ENCODE measurements at regions not wholly inside any gene's neighbourhood (a gene's known extent, or its start where the extent isn't known, plus 50 kb on each side); places are given as distances from the start of the nearest gene placed in this dataset.

- no peak for DNase-seq (ENCODE audit: low read depth)
Measured at GRCh38 chr2:128401680-128402079, 83.0 kb upstream of the HS6ST1 start.

- no peak for DNase-seq (ENCODE audit: low read depth)
Measured at GRCh38 chr2:128402911-128403670, 84.4 kb upstream of the HS6ST1 start.

GRCh38 chr2:128403814-128404708 is 85.4 kb upstream of the HS6ST1 start:
- no peak for DNase-seq (ENCODE audit: low read depth)

- DNase-seq (ENCODE audit: low read depth), result no peak
Measured at GRCh38 chr2:128404709-128405466, 86.2 kb upstream of the HS6ST1 start.

- no peak for DNase-seq (ENCODE audit: low read depth)
Measured at GRCh38 chr2:128405467-128405900, 86.8 kb upstream of the HS6ST1 start.

GRCh38 chr2:128405981-128406613 is 87.4 kb upstream of the HS6ST1 start:
- no peak for DNase-seq (ENCODE audit: low read depth)

GRCh38 chr2:128406736-128407554 is 88.3 kb upstream of the HS6ST1 start:
- no peak for DNase-seq (ENCODE audit: low read depth)

- no peak for DNase-seq (ENCODE audit: low read depth)
Measured at GRCh38 chr2:128408349-128409305, 90.0 kb upstream of the HS6ST1 start.

GRCh38 chr2:128409326-128410034 is 90.8 kb upstream of the HS6ST1 start:
- no peak for DNase-seq (ENCODE audit: low read depth)

- no peak for DNase-seq (ENCODE audit: low read depth)
Measured at GRCh38 chr2:128410035-128410757, 91.5 kb upstream of the HS6ST1 start.

- DNase-seq (ENCODE audit: low read depth), result no peak
Measured at GRCh38 chr2:128410758-128411215, 92.1 kb upstream of the HS6ST1 start.

- DNase-seq (ENCODE audit: low read depth), result no peak
Measured at GRCh38 chr2:128411431-128411830, 92.8 kb upstream of the HS6ST1 start.

GRCh38 chr2:128412181-128412871 is 93.7 kb upstream of the HS6ST1 start:
- no peak for DNase-seq (ENCODE audit: low read depth)

- no peak for DNase-seq (ENCODE audit: low read depth)
Measured at GRCh38 chr2:128413014-128413717, 94.5 kb upstream of the HS6ST1 start.

GRCh38 chr2:128413718-128414341 is 95.2 kb upstream of the HS6ST1 start:
- no peak for DNase-seq (ENCODE audit: low read depth)

GRCh38 chr2:128414351-128414750 is 95.7 kb upstream of the HS6ST1 start:
- DNase-seq (ENCODE audit: low read depth), result no peak

Measured in stimulated activated CD8-positive, alpha-beta memory T cell treated with anti-CD3 and anti-CD28 coated beads, Interleukin-4, amount 100 ng/mL, for 24 hours (primary cell).